ENCODE measurements at regions not wholly inside any gene's neighbourhood (a gene's known extent, or its start where the extent isn't known, plus 50 kb on each side); places are given as distances from the start of the nearest gene placed in this dataset.

GRCh38 chrX:43456906-43457305, 199.2 kb upstream of the MAOA start:
- Histone ChIP-seq H3K27ac (no peak overlapping the region), H3K36me3 (ENCODE audit: low read depth) (no peaks in the 10 kb centered on the region), H3F3A (ENCODE audit: insufficient read depth, low read depth) (no peaks in the 10 kb centered on the region), H3K4me3 (no peak overlapping the region), H3K9me3 (ENCODE audit: insufficient read depth, low read depth) (no peaks in the 10 kb centered on the region), H3K9me2 (ENCODE audit: insufficient read depth) (no peaks in the 10 kb centered on the region), H3K27me3 (ENCODE audit: insufficient read depth, low read depth) (no peaks in the 10 kb centered on the region), H3K79me2 (ENCODE audit: low read depth) (no peaks in the 10 kb centered on the region), H3K4me2 (no peak overlapping the region), H4K20me1 (ENCODE audit: insufficient read depth) (no peaks in the 10 kb centered on the region), H3K4me1 (replicated peaks; ENCODE audit: insufficient read depth) (no peaks in the 10 kb centered on the region), H2AFZ (no peak overlapping the region)
- no TSS peak for BruUV-seq (replicated peaks)
- ChIA-PET CTCF (no interaction called here), POLR2A (ENCODE audit: unreplicated experiment) (no interaction called here)
- TF ChIP-seq CTCF (conservative IDR thresholded peaks at IDR 0.05) (no peak), EZH2 (IDR thresholded peaks at IDR 0.05; ENCODE audit: low read depth) (no peak)
- no peak for DNase-seq
- intact Hi-C loops (cut with micrococcal nuclease; ENCODE audit: unreplicated experiment) = no loop called here

DNA sequence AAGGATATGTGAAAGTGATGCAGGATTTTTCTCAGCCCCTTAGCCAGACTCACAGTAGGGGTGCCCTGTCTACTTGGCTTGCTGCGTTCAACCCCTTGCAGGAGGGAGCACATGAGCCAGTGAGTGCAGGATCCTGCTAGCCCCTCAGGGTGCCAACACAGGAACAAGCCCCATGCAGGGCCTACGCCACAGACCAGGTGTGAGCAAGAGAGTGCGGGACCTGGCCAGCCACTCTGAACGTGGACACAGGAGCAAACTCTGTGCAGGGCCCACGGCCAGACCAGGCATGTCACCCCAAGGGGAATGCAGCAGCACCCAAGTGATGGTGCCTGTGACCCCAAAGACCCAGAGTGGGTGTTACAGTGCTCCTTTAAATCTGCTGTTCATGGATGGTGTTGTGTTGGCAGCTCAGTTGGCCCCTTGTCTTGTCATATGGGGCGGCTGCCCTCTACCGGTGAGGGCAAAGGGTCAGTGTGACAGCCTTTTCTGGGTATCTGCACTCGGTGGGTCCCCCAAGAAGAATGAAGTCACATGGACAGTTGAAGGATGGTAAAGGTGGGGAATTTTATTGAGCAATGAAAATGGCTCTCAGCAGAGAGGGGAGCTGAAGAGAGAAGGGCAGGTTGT, 188.4 kb upstream of the MAOA start:
- Histone ChIP-seq H3K79me2 (ENCODE audit: low read depth) (no peaks in the 10 kb centered on the region), H3K27ac (no peak overlapping the region), H3K4me1 (replicated peaks; ENCODE audit: insufficient read depth) (no peaks in the 10 kb centered on the region), H3K27me3 (ENCODE audit: insufficient read depth, low read depth) (no peaks in the 10 kb centered on the region), H3K9me3 (ENCODE audit: insufficient read depth, low read depth) (no peaks in the 10 kb centered on the region), H3F3A (ENCODE audit: insufficient read depth, low read depth) (no peaks in the 10 kb centered on the region), H3K4me3 (no peak overlapping the region), H2AFZ (no peak overlapping the region), H3K9me2 (ENCODE audit: insufficient read depth) (no peaks in the 10 kb centered on the region), H4K20me1 (ENCODE audit: insufficient read depth) (no peaks in the 10 kb centered on the region), H3K36me3 (ENCODE audit: low read depth) (no peaks in the 10 kb centered on the region), H3K4me2 (no peak overlapping the region)
- intact Hi-C loops (cut with micrococcal nuclease; ENCODE audit: unreplicated experiment) = no loop called here
- ChIA-PET POLR2A (ENCODE audit: unreplicated experiment) (no interaction called here), CTCF (no interaction called here)
- no TSS peak for BruUV-seq (replicated peaks)
- DNase-seq = peak in 1 of 2 experiments; percentile 3
- no peak for TF ChIP-seq EZH2 (IDR thresholded peaks at IDR 0.05; ENCODE audit: low read depth)
- no peak for TF ChIP-seq CTCF (conservative IDR thresholded peaks at IDR 0.05)

DNA sequence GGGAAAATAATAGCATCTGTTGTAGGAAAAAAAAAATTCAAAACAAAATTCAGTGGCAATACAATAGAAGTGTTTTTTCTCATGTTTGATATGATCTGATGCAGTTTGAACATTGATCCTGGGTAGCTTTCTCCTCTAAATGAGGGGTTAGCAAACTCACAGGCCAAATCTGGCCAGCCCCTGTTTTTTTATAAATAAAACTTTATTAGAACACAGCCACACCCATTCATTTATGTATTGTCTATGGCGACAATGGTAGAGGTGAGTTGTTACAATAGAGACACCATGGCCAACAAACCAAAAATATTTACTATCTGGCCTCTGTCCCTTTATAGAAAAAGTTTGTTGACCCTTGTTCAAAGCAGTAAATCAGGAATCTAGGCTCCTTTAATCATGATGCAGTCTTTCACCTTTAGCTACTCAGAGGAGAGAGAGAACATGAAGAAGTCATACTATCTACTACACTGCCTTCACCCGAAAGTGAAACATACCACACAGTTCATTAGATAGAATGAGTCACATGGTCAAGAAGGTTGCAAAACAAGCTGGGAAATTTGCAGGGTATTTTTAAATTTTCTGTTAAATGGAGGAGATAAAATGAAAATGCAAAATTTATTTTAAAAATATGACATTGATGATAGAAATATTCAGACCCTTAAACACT, 186.6 kb upstream of the MAOA start:
- no peaks in the 10 kb centered on the region for H3K27me3 ChIP-seq (ENCODE audit: insufficient read depth, low read depth)
- H3K36me3 ChIP-seq (ENCODE audit: low read depth) = no peaks in the 10 kb centered on the region
- H3K79me2 ChIP-seq (ENCODE audit: low read depth) = no peaks in the 10 kb centered on the region
- H3K4me3 ChIP-seq = no peak overlapping the region
- no peak overlapping the region for H3K27ac ChIP-seq
- ChIA-PET CTCF (no interaction called here), POLR2A (ENCODE audit: unreplicated experiment) (no interaction called here)
- intact Hi-C loops (cut with micrococcal nuclease; ENCODE audit: unreplicated experiment) = no loop called here
- no TSS peak for BruUV-seq (replicated peaks)
- no peak for DNase-seq
- no peak for TF ChIP-seq CTCF (conservative IDR thresholded peaks at IDR 0.05)
- no peak for TF ChIP-seq EZH2 (IDR thresholded peaks at IDR 0.05; ENCODE audit: low read depth)
- no peak overlapping the region for H2AFZ ChIP-seq
- no peaks in the 10 kb centered on the region for H3K9me3 ChIP-seq (ENCODE audit: insufficient read depth, low read depth)
- H3K9me2 ChIP-seq (ENCODE audit: insufficient read depth) = no peaks in the 10 kb centered on the region
- H3K4me1 ChIP-seq (replicated peaks; ENCODE audit: insufficient read depth) = no peaks in the 10 kb centered on the region
- H3F3A ChIP-seq (ENCODE audit: insufficient read depth, low read depth) = no peaks in the 10 kb centered on the region
- no peaks in the 10 kb centered on the region for H4K20me1 ChIP-seq (ENCODE audit: insufficient read depth)
- no peak overlapping the region for H3K4me2 ChIP-seq
